H4 (cell line): ENCODE measurements at regions not wholly inside any gene's neighbourhood (a gene's known extent, or its start where the extent isn't known, plus 50 kb on each side); places are given as distances from the start of the nearest gene placed in this dataset.
"Not testable (repeated sequence)": the region's sequence is repeated elsewhere in the genome, so short reads cannot be mapped to it uniquely, and the experiment has no call there.

Experiments
- DNase-seq: peaks from one replicate; pipeline ENCODE4 v3.0.0-alpha.2; 2015; ENCODE audit warnings: low spot score

- not testable (repeated sequence) for DNase-seq
Measured at GRCh38 chr6:180091-180694, 112.1 kb upstream of the DUSP22 start.

GRCh38 chr6:181049-181654 lies 111.1 kb upstream of the DUSP22 start:
- no peak for DNase-seq

GRCh38 chr6:183668-184067 lies 108.6 kb upstream of the DUSP22 start:
- no peak for DNase-seq

- DNase-seq: no peak
Measured at GRCh38 chr6:184161-184700, 108.1 kb upstream of the DUSP22 start.

- no peak for DNase-seq
Measured at GRCh38 chr6:186340-186965, 105.8 kb upstream of the DUSP22 start.

GRCh38 chr6:187210-187861 lies 105.0 kb upstream of the DUSP22 start:
- DNase-seq: no peak

GRCh38 chr6:188821-189655 lies 103.2 kb upstream of the DUSP22 start:
- DNase-seq: peak; percentile 87

- no peak for DNase-seq
Measured at GRCh38 chr6:189676-190075, 102.6 kb upstream of the DUSP22 start.

GRCh38 chr6:190596-191395 lies 101.5 kb upstream of the DUSP22 start:
- no peak for DNase-seq

GRCh38 chr6:191487-192312 lies 100.6 kb upstream of the DUSP22 start:
- DNase-seq: no peak

GRCh38 chr6:192313-192664 lies 100.0 kb upstream of the DUSP22 start:
- no peak for DNase-seq

GRCh38 chr6:193180-193579 lies 99.1 kb upstream of the DUSP22 start:
- no peak for DNase-seq

- no peak for DNase-seq
Measured at GRCh38 chr6:193773-194310, 98.4 kb upstream of the DUSP22 start.

- no peak for DNase-seq
Measured at GRCh38 chr6:195861-196360, 96.4 kb upstream of the DUSP22 start.

GRCh38 chr6:196543-196942 lies 95.7 kb upstream of the DUSP22 start:
- DNase-seq: no peak

- DNase-seq: no peak
Measured at GRCh38 chr6:203661-204060, 88.6 kb upstream of the DUSP22 start.

- no peak for DNase-seq
Measured at GRCh38 chr6:206264-206663, 86.0 kb upstream of the DUSP22 start.

GRCh38 chr6:208364-208763 lies 83.9 kb upstream of the DUSP22 start:
- DNase-seq: no peak

GRCh38 chr6:208938-209337 lies 83.3 kb upstream of the DUSP22 start:
- no peak for DNase-seq
